ENCODE measurements at regions not wholly inside any gene's neighbourhood (a gene's known extent, or its start where the extent isn't known, plus 50 kb on each side); places are given as distances from the start of the nearest gene placed in this dataset.

- TF ChIP-seq, protein P1, sequence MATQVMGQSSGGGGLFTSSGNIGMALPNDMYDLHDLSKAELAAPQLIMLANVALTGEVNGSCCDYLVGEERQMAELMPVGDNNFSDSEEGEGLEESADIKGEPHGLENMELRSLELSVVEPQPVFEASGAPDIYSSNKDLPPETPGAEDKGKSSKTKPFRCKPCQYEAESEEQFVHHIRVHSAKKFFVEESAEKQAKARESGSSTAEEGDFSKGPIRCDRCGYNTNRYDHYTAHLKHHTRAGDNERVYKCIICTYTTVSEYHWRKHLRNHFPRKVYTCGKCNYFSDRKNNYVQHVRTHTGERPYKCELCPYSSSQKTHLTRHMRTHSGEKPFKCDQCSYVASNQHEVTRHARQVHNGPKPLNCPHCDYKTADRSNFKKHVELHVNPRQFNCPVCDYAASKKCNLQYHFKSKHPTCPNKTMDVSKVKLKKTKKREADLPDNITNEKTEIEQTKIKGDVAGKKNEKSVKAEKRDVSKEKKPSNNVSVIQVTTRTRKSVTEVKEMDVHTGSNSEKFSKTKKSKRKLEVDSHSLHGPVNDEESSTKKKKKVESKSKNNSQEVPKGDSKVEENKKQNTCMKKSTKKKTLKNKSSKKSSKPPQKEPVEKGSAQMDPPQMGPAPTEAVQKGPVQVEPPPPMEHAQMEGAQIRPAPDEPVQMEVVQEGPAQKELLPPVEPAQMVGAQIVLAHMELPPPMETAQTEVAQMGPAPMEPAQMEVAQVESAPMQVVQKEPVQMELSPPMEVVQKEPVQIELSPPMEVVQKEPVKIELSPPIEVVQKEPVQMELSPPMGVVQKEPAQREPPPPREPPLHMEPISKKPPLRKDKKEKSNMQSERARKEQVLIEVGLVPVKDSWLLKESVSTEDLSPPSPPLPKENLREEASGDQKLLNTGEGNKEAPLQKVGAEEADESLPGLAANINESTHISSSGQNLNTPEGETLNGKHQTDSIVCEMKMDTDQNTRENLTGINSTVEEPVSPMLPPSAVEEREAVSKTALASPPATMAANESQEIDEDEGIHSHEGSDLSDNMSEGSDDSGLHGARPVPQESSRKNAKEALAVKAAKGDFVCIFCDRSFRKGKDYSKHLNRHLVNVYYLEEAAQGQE (IDR thresholded peaks at IDR 0.05; ENCODE audit: borderline replicate concordance) = no peak
- TF ChIP-seq CTCF (IDR thresholded peaks at IDR 0.05; ENCODE audit: poor library complexity, severe bottlenecking) (no peak), TAF1 (IDR thresholded peaks at IDR 0.05; ENCODE audit: low read depth) (no peak), POLR2AphosphoS5 (IDR thresholded peaks at IDR 0.05) (no peak), EZH2 (IDR thresholded peaks at IDR 0.05; ENCODE audit: borderline replicate concordance, insufficient read depth, low read length, poor library complexity, severe bottlenecking) (no peak), RAD21 (conservative IDR thresholded peaks at IDR 0.05) (no peak)
Measured at GRCh38 chr16:72554935-72555334, 383.0 kb upstream of the PMFBP1 start.
